HCT116 (cell line): ENCODE measurements at regions not wholly inside any gene's neighbourhood (a gene's known extent, or its start where the extent isn't known, plus 50 kb on each side); places are given as distances from the start of the nearest gene placed in this dataset.

Experiments used
- ATAC-seq: fragments of 200-7000 bp; cut with Tn5 transposase; 2 replicates; pipeline ENCODE4 v1.9.1; 2020; ENCODE audit warnings: mild to moderate bottlenecking, moderate library complexity
- BruUV-seq: library from RNA; stranded (reverse); fragments of 400-500 nt; replicated peaks from 2 replicates; lab custom pipeline; 2021; lab: Mats Ljungman, UMichigan
- CTCF ChIA-PET: fragments of 300-600 bp; sonication (Branson Sonifier 250); formaldehyde crosslinking; loops from one replicate; lab custom pipeline; 2021; ENCODE audit warnings: antibody characterized with exemption; lab: Charles Lee
- POLR2A ChIA-PET: fragments of 300-600, 350-600 bp; sonication (Branson Sonifier 250); formaldehyde crosslinking; loops from one replicate; lab custom pipeline; 2021; ENCODE audit warnings: antibody characterized with exemption; lab: Charles Lee
- RAD21 ChIA-PET, 2 experiments: fragments of 300-600 bp; sonication (Branson Sonifier 250); formaldehyde crosslinking; loops; one replicate each; lab custom pipeline; 2023; ENCODE audit warnings: low total read pairs in 2 of 2; ENCODE audit not compliant: uncharacterized antibody in 2 of 2, unreplicated experiment in 2 of 2, low non-redundant PET in 1 of 2; lab: Charles Lee
- DNase-seq: peaks from one replicate; pipeline ENCODE4 v3.0.0-alpha.2; 2010; ENCODE audit warnings: low read depth, low spot score
- H2AFZ ChIP-seq: fragments of 200-600 bp; shearing (Covaris generic), sonication (generic); 2 replicates; pipeline ENCODE4 v1.6.1; 2017; ENCODE audit warnings: low read depth, mixed run types, mixed read lengths, antibody characterized with exemption, low read length; ENCODE audit not compliant: poor library complexity, severe bottlenecking
- H3K27ac ChIP-seq: 2 replicates; pipeline ENCODE4 v1.5.1; 2012; ENCODE audit warnings: low read depth, low read length
- H3K27me3 ChIP-seq: fragments of 200-600 bp; sonication (generic); 2 replicates; pipeline ENCODE4 v1.6.1; 2016; ENCODE audit warnings: mixed run types, low read length, mixed read lengths; ENCODE audit not compliant: insufficient read depth
- H3K36me3 ChIP-seq, 2 experiments: fragments of 200-500 bp in 1 of 2; fragments of 200-600 bp in 1 of 2; sonication (Bioruptor generic) in 1 of 2; sonication (generic) in 1 of 2; 2 replicates each; pipeline versions ENCODE4 v1.5.1 to v1.6.1; 2014 to 2016; ENCODE audit warnings: low read length in 2 of 2, inconsistent platforms in 1 of 2, mixed read lengths in 1 of 2, mixed run types in 1 of 2; ENCODE audit not compliant: insufficient read depth in 2 of 2, control insufficient read depth in 1 of 2
- H3K4me1 ChIP-seq, 2 experiments: fragments of 200-600 bp in 1 of 2; sonication (generic) in 1 of 2; 2 replicates each; pipeline versions ENCODE4 v1.5.1 to v1.6.1; 2012 to 2017; ENCODE audit warnings: low read length in 2 of 2, inconsistent platforms in 1 of 2, mild to moderate bottlenecking in 1 of 2, mixed read lengths in 1 of 2, mixed run types in 1 of 2, moderate library complexity in 1 of 2; ENCODE audit not compliant: insufficient read depth in 2 of 2, control insufficient read depth in 1 of 2
- H3K4me2 ChIP-seq: fragments of 200-600 bp; sonication (generic); 2 replicates; pipeline ENCODE4 v1.6.1; 2017; ENCODE audit warnings: mixed run types, low read length, mixed read lengths
- H3K4me3 ChIP-seq, 2 experiments: fragments of 200-600 bp in 1 of 2; sonication (generic) in 1 of 2; replicated peaks in 1 of 2; 2 replicates each; pipeline ENCODE4 v1.5.1; 2011 to 2016; ENCODE audit warnings: low read length in 2 of 2, control low read depth in 1 of 2, low read depth in 1 of 2, mild to moderate bottlenecking in 1 of 2, mixed read lengths in 1 of 2, mixed run types in 1 of 2
- H3K79me2 ChIP-seq: fragments of 200-600 bp; sonication (generic); 2 replicates; pipeline ENCODE4 v1.6.1; 2017; ENCODE audit warnings: mild to moderate bottlenecking, mixed run types, low read length, moderate library complexity, mixed read lengths; ENCODE audit not compliant: insufficient read depth
- H3K9ac ChIP-seq: fragments of 200-600 bp; sonication (generic); 2 replicates; pipeline ENCODE4 v1.6.1; 2016; ENCODE audit warnings: low read length, mixed read lengths
- H3K9me2 ChIP-seq: fragments of 200-600 bp; sonication (generic), shearing (Covaris generic); 2 replicates; pipeline ENCODE4 v1.6.1; 2017; ENCODE audit warnings: mixed run types, mild to moderate bottlenecking, moderate library complexity; ENCODE audit not compliant: insufficient read depth
- H3K9me3 ChIP-seq, 2 experiments: fragments of 200-500 bp in 1 of 2; fragments of 200-600 bp in 1 of 2; sonication (Bioruptor generic) in 1 of 2; sonication (generic) in 1 of 2; 2 replicates each; pipeline ENCODE4 v1.6.1; 2014 to 2017; ENCODE audit warnings: low read length in 2 of 2, mixed read lengths in 2 of 2, inconsistent platforms in 1 of 2, low read depth in 1 of 2, mild to moderate bottlenecking in 1 of 2, mixed run types in 1 of 2, moderate library complexity in 1 of 2; ENCODE audit not compliant: control insufficient read depth in 1 of 2, insufficient read depth in 1 of 2
- H4K20me1 ChIP-seq: fragments of 200-600 bp; sonication (generic), shearing (Covaris generic); 2 replicates; pipeline ENCODE4 v1.6.1; 2017; ENCODE audit warnings: mixed run types, mild to moderate bottlenecking, moderate library complexity; ENCODE audit not compliant: insufficient read depth
- CTCF ChIP-seq, 3 experiments: fragments of 200-600 bp in 1 of 3; sonication (generic) in 1 of 3; IDR thresholded peaks in 2 of 3; conservative IDR thresholded peaks in 1 of 3; 2 replicates each; pipeline ENCODE4 v1.5.1; 2012 to 2017; ENCODE audit warnings: low read depth in 2 of 3, low read length in 2 of 3, antibody characterized with exemption in 1 of 3, borderline replicate concordance in 1 of 3, control low read depth in 1 of 3, mild to moderate bottlenecking in 1 of 3, mixed read lengths in 1 of 3, mixed run types in 1 of 3, moderate library complexity in 1 of 3; ENCODE audit not compliant: insufficient read depth in 1 of 3
- EZH2 ChIP-seq: fragments of 200-600 bp; sonication (generic); IDR thresholded peaks from 2 replicates; pipeline ENCODE4 v1.6.1; 2017; ENCODE audit warnings: antibody characterized with exemption, mixed run types
- MAX ChIP-seq: IDR thresholded peaks from 2 replicates; pipeline ENCODE4 v1.6.1; 2012
- RAD21 ChIP-seq: IDR thresholded peaks from 2 replicates; pipeline ENCODE4 v1.6.1; 2012; ENCODE audit warnings: low read depth, mild to moderate bottlenecking
- intact Hi-C: fragments of 100-400 bp; cut with micrococcal nuclease; formaldehyde crosslinking; loops from 2 replicates; pipeline ENCODE4 v1.10.0; 2022

- CTCF ChIA-PET: no interaction called here
- ATAC-seq: no peak
- BruUV-seq: no TSS peak
These were observed 528.5 kb upstream of the CCDC196 start for GRCh38 chr14:65957631-65958205.

GRCh38 chr14:65958664-65959562 lies 527.3 kb upstream of the CCDC196 start:
- no TSS peak for BruUV-seq

More at GRCh38 chr14:65957631-65958205, 528.5 kb upstream of the CCDC196 start:
- Histone ChIP-seq H3K9me2 (no peaks in the 10 kb centered on the region), H3K9ac (no peak overlapping the region), H4K20me1 (no peaks in the 10 kb centered on the region), H3K27me3 (no peaks in the 10 kb centered on the region; the same call in 1 of the 2 replicates), H3K36me3 (no peaks in the 10 kb centered on the region), H2AFZ (no peak overlapping the region), H3K79me2 (no peaks in the 10 kb centered on the region), H3K4me3 (no peak overlapping the region), H3K4me2 (no peak overlapping the region), H3K9me3 (no peaks in the 10 kb centered on the region), H3K4me1 (no peaks in the 10 kb centered on the region), H3K27ac (no peak overlapping the region)
- ChIA-PET RAD21 (no interaction called here), POLR2A (no interaction called here)
- intact Hi-C loops: no loop called here
- no peak for DNase-seq
- TF ChIP-seq MAX: no peak

More at GRCh38 chr14:65958664-65959562, 527.3 kb upstream of the CCDC196 start:
- H3K27me3 ChIP-seq: no peaks in the 10 kb centered on the region; the same call in 1 of the 2 replicates
- no peak overlapping the region for H3K4me2 ChIP-seq
- no peak overlapping the region for H3K4me3 ChIP-seq
- POLR2A ChIA-PET: no interaction called here
- ATAC-seq (peak; percentile 62), DNase-seq (peak; percentile 15)
- TF ChIP-seq CTCF (IDR thresholded peaks at IDR 0.05 in 2 of 3, conservative IDR thresholded peaks at IDR 0.05 in 1 of 3; ENCODE audit: borderline replicate concordance in 1 of 3, insufficient read depth in 1 of 3, low read depth in 2 of 3, low read length in 2 of 3) (peak; percentile 23 to 63 (median 42); a peak in 3 of 6 replicates), RAD21 (peak; percentile 62), EZH2 (no peak)
- H3K27ac ChIP-seq: no peak overlapping the region
- H2AFZ ChIP-seq: no peak overlapping the region
- H3K9me3 ChIP-seq: no peaks in the 10 kb centered on the region
- no peak overlapping the region for H3K9ac ChIP-seq
- H3K4me1 ChIP-seq: no peaks in the 10 kb centered on the region
- CTCF ChIA-PET: interaction anchor here (0.6 to 3.6 kb wide), 11 partner anchors 8 to 795 kb away, joined by 3 to 65 read pairs (median 6); partner anchors contain the start of gene FUT8
- RAD21 ChIA-PET: interaction anchor here in 1 of 2 experiments (0.9 kb wide), 1 partner anchor 795 kb away, joined by 4 read pairs; no protein-coding TSS in a partner anchor
- no peaks in the 10 kb centered on the region for H3K36me3 ChIP-seq
- intact Hi-C loops: loop anchor here (1.0 kb wide), 2 partner anchors 737 to 795 kb away; no protein-coding TSS in a partner anchor
- H3K79me2 ChIP-seq: no peaks in the 10 kb centered on the region
- H3K9me2 ChIP-seq: no peaks in the 10 kb centered on the region
- H4K20me1 ChIP-seq: no peaks in the 10 kb centered on the region
